NT2/D1 (cell line): ENCODE measurements at regions not wholly inside any gene's neighbourhood (a gene's known extent, or its start where the extent isn't known, plus 50 kb on each side); places are given as distances from the start of the nearest gene placed in this dataset.

ENCODE experiments used
- DNase-seq: peaks from one replicate; pipeline ENCODE4 v3.0.0-alpha.2; 2011; ENCODE audit warnings: low read depth, low spot score
- H3K27me3 ChIP-seq: 2 replicates; pipeline ENCODE4 v1.6.0; 2011; ENCODE audit warnings: mild to moderate bottlenecking; ENCODE audit not compliant: insufficient read length, insufficient read depth
- H3K36me3 ChIP-seq: 2 replicates; pipeline ENCODE4 v1.6.1; 2011; ENCODE audit warnings: mild to moderate bottlenecking, low read length, mixed read lengths; ENCODE audit not compliant: insufficient read depth, insufficient read length
- H3K4me1 ChIP-seq: 2 replicates; pipeline ENCODE4 v1.5.1; 2011; ENCODE audit not compliant: insufficient read depth, insufficient read length
- H3K4me3 ChIP-seq: 2 replicates; pipeline ENCODE4 v1.5.1; 2011; ENCODE audit warnings: low read depth; ENCODE audit not compliant: insufficient read length
- H3K9ac ChIP-seq: 2 replicates; pipeline ENCODE4 v1.6.0; 2011; ENCODE audit warnings: low read depth; ENCODE audit not compliant: insufficient read length
- H3K9me3 ChIP-seq: 2 replicates; pipeline ENCODE4 v1.5.1; 2011; ENCODE audit warnings: mild to moderate bottlenecking, low read length; ENCODE audit not compliant: insufficient read depth
- SUZ12 ChIP-seq: IDR thresholded peaks from 2 replicates; pipeline ENCODE4 v1.6.1; 2011; ENCODE audit not compliant: insufficient read length, insufficient read depth; ENCODE audit errors: extremely low read depth
- YY1 ChIP-seq: IDR thresholded peaks from 2 replicates; pipeline ENCODE4 v1.6.1; 2011; ENCODE audit not compliant: insufficient read length, insufficient read depth
- ZNF274 ChIP-seq: IDR thresholded peaks from 2 replicates; pipeline ENCODE4 v1.6.1; 2011; ENCODE audit warnings: mild to moderate bottlenecking, low read depth, low read length

GRCh38 chr9:23413541-23413940 lies 412.5 kb downstream of the ELAVL2 start:
- Histone ChIP-seq H3K4me1 (no peaks in the 10 kb centered on the region), H3K36me3 (no peaks in the 10 kb centered on the region), H3K4me3 (no peak overlapping the region), H3K27me3 (no peaks in the 10 kb centered on the region), H3K9ac (no peak overlapping the region), H3K9me3 (no peaks in the 10 kb centered on the region)
- no peak for DNase-seq
- TF ChIP-seq SUZ12, result no peak
- no peak for TF ChIP-seq YY1
- TF ChIP-seq ZNF274, result no peak

- H3K4me3 ChIP-seq, result no peak overlapping the region
- no peaks in the 10 kb centered on the region for H3K36me3 ChIP-seq
- H3K27me3 ChIP-seq, result no peaks in the 10 kb centered on the region
- H3K4me1 ChIP-seq, result no peaks in the 10 kb centered on the region
- DNase-seq, result no peak
- no peak overlapping the region for H3K9ac ChIP-seq
- no peaks in the 10 kb centered on the region for H3K9me3 ChIP-seq
- TF ChIP-seq ZNF274 (no peak), SUZ12 (no peak), YY1 (no peak)
These were observed 402.0 kb downstream of the ELAVL2 start for GRCh38 chr9:23423999-23424398.

DNA sequence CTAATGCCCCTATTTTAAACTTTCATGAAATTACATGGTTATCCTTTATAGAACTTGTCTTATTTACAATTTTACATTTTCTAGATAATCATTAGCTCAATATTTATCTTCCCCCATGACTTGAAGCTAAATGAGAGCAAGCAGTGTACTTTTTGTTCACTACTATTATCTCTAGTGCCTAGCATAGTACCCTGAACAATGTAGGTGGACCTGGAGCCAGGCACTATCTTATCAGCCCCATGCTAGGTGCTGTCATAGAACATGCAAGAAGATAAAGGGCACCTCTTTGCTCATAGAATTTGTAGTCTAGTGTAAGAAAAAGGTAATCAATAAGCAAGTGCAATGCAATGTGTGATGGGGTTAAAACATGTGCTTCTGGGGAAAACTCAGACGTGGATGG lies 399.9 kb downstream of the ELAVL2 start:
- Histone ChIP-seq H3K27me3 (no peaks in the 10 kb centered on the region), H3K9me3 (no peaks in the 10 kb centered on the region), H3K36me3 (no peaks in the 10 kb centered on the region), H3K9ac (no peak overlapping the region), H3K4me3 (no peak overlapping the region), H3K4me1 (no peaks in the 10 kb centered on the region)
- DNase-seq, result no peak
- no peak for TF ChIP-seq YY1
- TF ChIP-seq SUZ12, result no peak
- no peak for TF ChIP-seq ZNF274

DNA sequence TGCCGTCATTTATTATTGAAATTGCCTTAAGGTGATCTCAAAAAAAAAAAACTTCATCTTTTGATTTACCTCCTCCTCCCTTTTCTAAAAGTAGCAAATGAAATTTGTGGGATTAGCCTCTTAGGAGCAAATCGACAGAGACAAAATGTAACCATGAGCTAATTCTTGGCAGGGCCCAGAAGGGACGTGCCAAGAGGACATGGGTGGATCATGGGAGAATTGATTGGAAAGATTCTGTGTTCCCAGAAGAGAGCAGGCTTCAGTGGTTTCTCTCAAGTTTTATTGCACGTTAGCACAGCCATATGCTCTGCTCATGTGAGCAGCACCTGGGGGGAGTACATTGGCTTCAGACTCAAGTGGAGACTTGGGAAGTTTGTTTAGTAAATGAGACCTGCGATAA lies 394.6 kb downstream of the ELAVL2 start:
- no peak for DNase-seq
- H3K4me3 ChIP-seq, result no peak overlapping the region
- H3K27me3 ChIP-seq, result no peaks in the 10 kb centered on the region
- no peaks in the 10 kb centered on the region for H3K4me1 ChIP-seq
- H3K36me3 ChIP-seq, result no peaks in the 10 kb centered on the region
- TF ChIP-seq SUZ12, result no peak
- no peak for TF ChIP-seq YY1
- no peak for TF ChIP-seq ZNF274
- H3K9me3 ChIP-seq, result no peaks in the 10 kb centered on the region
- H3K9ac ChIP-seq, result no peak overlapping the region

DNA sequence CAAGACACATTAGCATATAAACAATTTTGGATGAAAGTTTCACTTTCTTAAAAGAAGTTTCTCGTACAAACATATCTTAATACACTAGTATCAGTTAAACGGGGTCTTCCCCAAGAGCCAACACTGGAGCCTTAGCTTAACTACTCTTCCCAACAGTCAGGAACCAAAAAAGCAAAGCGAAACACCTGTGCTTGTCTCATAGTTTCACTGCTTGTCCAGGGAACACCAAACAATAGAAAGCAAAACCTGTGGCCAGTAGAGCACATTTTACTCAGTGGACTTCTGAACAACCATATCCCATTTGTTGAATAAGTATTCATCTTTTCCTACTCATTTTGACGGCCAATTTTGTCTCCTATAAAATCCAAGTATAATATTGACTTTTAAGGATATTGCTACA lies 391.4 kb downstream of the ELAVL2 start:
- TF ChIP-seq YY1, result no peak
- no peak for TF ChIP-seq SUZ12
- no peak for TF ChIP-seq ZNF274
- DNase-seq, result no peak
- Histone ChIP-seq H3K4me3 (no peak overlapping the region), H3K36me3 (no peaks in the 10 kb centered on the region), H3K9ac (no peak overlapping the region), H3K4me1 (no peaks in the 10 kb centered on the region), H3K9me3 (no peaks in the 10 kb centered on the region), H3K27me3 (no peaks in the 10 kb centered on the region)

DNA sequence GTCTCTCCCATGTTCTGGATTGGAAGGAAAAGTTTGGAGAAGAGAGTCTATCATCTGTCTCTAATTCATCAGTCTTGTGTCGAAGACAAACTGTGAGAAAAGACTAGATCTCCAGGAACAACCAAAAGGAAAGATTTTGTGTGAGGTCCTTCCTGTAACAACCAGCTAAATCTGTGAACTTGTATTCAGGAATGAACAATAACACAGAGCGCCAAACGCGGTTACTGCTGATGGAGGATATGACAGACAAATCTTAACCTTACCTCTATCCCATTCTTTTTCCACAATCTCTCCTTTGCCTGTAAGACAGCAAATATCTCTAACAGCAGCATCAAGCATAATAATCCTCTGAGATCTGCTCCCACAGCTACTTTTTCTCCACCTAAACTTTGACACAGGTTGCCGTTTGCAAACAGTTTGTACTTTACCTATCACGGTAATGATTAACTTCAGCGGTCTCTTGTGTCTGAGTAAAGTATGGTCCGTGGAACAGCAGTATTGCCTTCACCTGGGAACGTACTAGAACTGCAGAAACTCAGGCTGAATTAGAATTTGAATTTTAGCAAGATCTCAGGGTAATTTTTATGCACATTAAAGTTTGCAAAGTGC lies 387.6 kb downstream of the ELAVL2 start:
- DNase-seq, result no peak
- TF ChIP-seq ZNF274, result no peak
- TF ChIP-seq YY1, result no peak
- no peak for TF ChIP-seq SUZ12
- no peak overlapping the region for H3K4me3 ChIP-seq
- H3K27me3 ChIP-seq, result no peaks in the 10 kb centered on the region
- H3K9me3 ChIP-seq, result no peaks in the 10 kb centered on the region
- no peaks in the 10 kb centered on the region for H3K36me3 ChIP-seq
- H3K9ac ChIP-seq, result no peak overlapping the region
- H3K4me1 ChIP-seq, result no peaks in the 10 kb centered on the region

DNA sequence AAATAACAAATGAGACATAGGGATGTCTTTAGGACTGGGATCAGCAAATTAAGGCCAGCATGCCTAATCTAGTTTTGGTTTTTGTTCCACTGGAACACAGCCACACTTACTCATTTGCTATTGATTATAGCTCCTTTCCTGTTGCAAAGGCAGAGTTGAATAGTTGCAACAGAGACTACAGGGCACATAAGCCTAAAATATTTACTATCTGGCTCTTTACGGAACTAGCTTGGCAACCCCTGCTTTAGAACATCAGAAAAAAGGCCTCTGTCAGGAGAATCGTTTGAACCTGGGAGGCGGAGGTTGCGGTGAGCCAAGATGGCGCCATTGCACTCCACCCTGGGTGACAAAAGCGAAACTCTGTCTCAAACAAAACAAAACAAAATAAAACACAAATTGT lies 384.8 kb downstream of the ELAVL2 start:
- no peak for TF ChIP-seq SUZ12
- no peak for TF ChIP-seq ZNF274
- TF ChIP-seq YY1, result no peak
- Histone ChIP-seq H3K27me3 (no peaks in the 10 kb centered on the region), H3K4me3 (no peak overlapping the region), H3K9ac (no peak overlapping the region), H3K4me1 (no peaks in the 10 kb centered on the region), H3K36me3 (no peaks in the 10 kb centered on the region), H3K9me3 (no peaks in the 10 kb centered on the region)
- no peak for DNase-seq

- Histone ChIP-seq H3K9me3 (no peaks in the 10 kb centered on the region), H3K27me3 (no peaks in the 10 kb centered on the region), H3K4me1 (no peaks in the 10 kb centered on the region), H3K36me3 (no peaks in the 10 kb centered on the region), H3K4me3 (no peak overlapping the region), H3K9ac (no peak overlapping the region)
- TF ChIP-seq YY1 (no peak), ZNF274 (no peak), SUZ12 (no peak)
- DNase-seq, result no peak
These were observed 381.4 kb downstream of the ELAVL2 start for GRCh38 chr9:23444658-23445057.
